Testis (tissue), 2 donors: ENCODE measurements at regions not wholly inside any gene's neighbourhood (a gene's known extent, or its start where the extent isn't known, plus 50 kb on each side); places are given as distances from the start of the nearest gene placed in this dataset.

ENCODE experiments used
- DNase-seq: peaks from one replicate; pipeline ENCODE4 v3.0.0-alpha.2; 2019
- H3K27ac ChIP-seq, 2 donors: fragments of 200-600 bp; sonication (generic); one replicate each; pipeline ENCODE4 v1.5.1; 2019
- H3K27me3 ChIP-seq: fragments of 200-600 bp; sonication (generic); one replicate; pipeline ENCODE4 v1.5.1; 2019
- H3K36me3 ChIP-seq: fragments of 200-600 bp; sonication (generic); one replicate; pipeline ENCODE4 v1.5.1; 2017; ENCODE audit warnings: low read depth; ENCODE audit errors: missing control alignments
- H3K4me1 ChIP-seq: fragments of 200-600 bp; sonication (generic); one replicate; pipeline ENCODE4 v1.5.1; 2019
- H3K4me3 ChIP-seq, 2 donors: fragments of 200-600 bp; sonication (generic); one replicate each; pipeline ENCODE4 v1.5.1; 2017 to 2019
- H3K9me3 ChIP-seq: fragments of 200-600 bp; sonication (generic); one replicate; pipeline ENCODE4 v1.5.1; 2017
- POLR2A ChIP-seq: fragments of 450-650 bp; IDR thresholded peaks from one replicate; pipeline ENCODE4 v1.6.1; 2017; ENCODE audit warnings: antibody characterized with exemption, mild to moderate bottlenecking, moderate library complexity
- WGBS, 2 donors: methylation state at CpG; one replicate each; pipeline ENCODE4 v1.1.5; 2018; 5-methylcytosine and 5-hydroxymethylcytosine counted together
- intact Hi-C: fragments of 100-400 bp; cut with DNase I; formaldehyde crosslinking; loops from one replicate; pipeline ENCODE4 v1.15.1; 2023; ENCODE audit warnings: low total_unique reads
- TF ChIP-seq, protein P1 (sequence below), 3 experiments: fragments of 450-650 bp in 2 of 3; fragments of 200-600 bp in 1 of 3; sonication (generic) in 1 of 3; IDR thresholded peaks; one replicate each; pipeline ENCODE4 v1.5.1; 2016 to 2019; ENCODE audit warnings: antibody characterized with exemption in 3 of 3, mild to moderate bottlenecking in 2 of 3, moderate library complexity in 1 of 3

DNA sequence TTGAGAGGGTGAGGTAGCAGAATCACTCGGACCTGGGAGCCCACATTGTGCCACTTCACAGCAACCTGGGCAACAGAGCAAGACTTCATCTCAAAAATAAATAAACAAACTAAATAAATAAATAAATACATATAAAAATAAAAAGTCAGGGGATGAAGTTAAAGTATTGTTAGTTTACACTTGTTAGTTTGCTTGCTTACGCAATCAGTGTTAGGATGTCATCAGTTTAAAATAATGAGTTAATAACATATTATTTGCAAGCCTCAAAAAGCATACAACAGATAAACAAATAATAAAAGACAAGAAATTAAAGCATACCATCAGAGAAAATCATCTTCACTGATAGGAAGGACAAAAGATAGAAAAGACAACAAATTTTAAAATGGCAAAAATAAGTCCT lies 891.1 kb upstream of the PCDH7 start:
- Histone ChIP-seq H3K4me3 (no peak overlapping the region), H3K27ac (no peak overlapping the region), H3K27me3 (no peaks in the 10 kb centered on the region), H3K9me3 (no peaks in the 10 kb centered on the region), H3K4me1 (no peaks in the 10 kb centered on the region), H3K36me3 (no peaks in the 10 kb centered on the region)
- TF ChIP-seq, protein P1, sequence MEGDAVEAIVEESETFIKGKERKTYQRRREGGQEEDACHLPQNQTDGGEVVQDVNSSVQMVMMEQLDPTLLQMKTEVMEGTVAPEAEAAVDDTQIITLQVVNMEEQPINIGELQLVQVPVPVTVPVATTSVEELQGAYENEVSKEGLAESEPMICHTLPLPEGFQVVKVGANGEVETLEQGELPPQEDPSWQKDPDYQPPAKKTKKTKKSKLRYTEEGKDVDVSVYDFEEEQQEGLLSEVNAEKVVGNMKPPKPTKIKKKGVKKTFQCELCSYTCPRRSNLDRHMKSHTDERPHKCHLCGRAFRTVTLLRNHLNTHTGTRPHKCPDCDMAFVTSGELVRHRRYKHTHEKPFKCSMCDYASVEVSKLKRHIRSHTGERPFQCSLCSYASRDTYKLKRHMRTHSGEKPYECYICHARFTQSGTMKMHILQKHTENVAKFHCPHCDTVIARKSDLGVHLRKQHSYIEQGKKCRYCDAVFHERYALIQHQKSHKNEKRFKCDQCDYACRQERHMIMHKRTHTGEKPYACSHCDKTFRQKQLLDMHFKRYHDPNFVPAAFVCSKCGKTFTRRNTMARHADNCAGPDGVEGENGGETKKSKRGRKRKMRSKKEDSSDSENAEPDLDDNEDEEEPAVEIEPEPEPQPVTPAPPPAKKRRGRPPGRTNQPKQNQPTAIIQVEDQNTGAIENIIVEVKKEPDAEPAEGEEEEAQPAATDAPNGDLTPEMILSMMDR (IDR thresholded peaks at IDR 0.05) = no peak
- TF ChIP-seq POLR2A = no peak
- 84 to 88% methylated on average over 2 of the region's 2 CpGs for WGBS, 2 donors
- intact Hi-C loops = no loop called here
- no peak for DNase-seq

DNA sequence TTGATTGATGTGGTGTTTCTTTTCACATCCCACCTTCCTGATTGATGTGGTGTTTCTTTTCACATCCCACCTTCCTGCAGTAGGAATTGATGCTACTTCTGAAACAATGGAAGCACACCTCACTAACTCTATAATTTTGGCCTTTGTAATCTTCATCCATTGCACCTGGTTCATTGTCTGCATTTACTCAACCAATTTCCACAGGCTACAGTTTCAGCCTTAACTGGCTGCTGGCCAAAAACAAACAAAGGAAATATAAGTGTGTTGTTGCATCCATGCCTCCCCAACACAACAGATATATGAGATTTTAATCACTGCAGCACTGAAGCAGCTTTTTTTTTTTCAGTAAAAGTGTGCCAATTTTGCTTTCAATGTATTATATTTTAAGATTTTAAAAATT lies 867.6 kb upstream of the PCDH7 start:
- Histone ChIP-seq H3K4me1 (no peaks in the 10 kb centered on the region), H3K4me3 (no peak overlapping the region), H3K36me3 (no peaks in the 10 kb centered on the region), H3K27me3 (no peaks in the 10 kb centered on the region), H3K27ac (no peak overlapping the region), H3K9me3 (no peaks in the 10 kb centered on the region)
- TF ChIP-seq, protein P1 (IDR thresholded peaks at IDR 0.05) = no peak
- DNase-seq = no peak
- intact Hi-C loops = no loop called here

GRCh38 chr4:29853833-29854232 lies 866.3 kb upstream of the PCDH7 start:
- intact Hi-C loops = no loop called here
- no peaks in the 10 kb centered on the region for H3K36me3 ChIP-seq
- TF ChIP-seq POLR2A = no peak
- TF ChIP-seq, protein P1 (IDR thresholded peaks at IDR 0.05) = no peak
- H3K4me3 ChIP-seq = no peak overlapping the region
- H3K9me3 ChIP-seq = no peaks in the 10 kb centered on the region
- no peak for DNase-seq
- H3K27me3 ChIP-seq = no peaks in the 10 kb centered on the region
- WGBS, 2 donors = 70 to 72% methylated on average over 2 of the region's 2 CpGs
- H3K4me1 ChIP-seq = no peaks in the 10 kb centered on the region
- no peak overlapping the region for H3K27ac ChIP-seq

GRCh38 chr4:29861307-29861706 lies 858.9 kb upstream of the PCDH7 start:
- 76 to 81% methylated on average over 1 of the region's 1 CpG for WGBS, 2 donors
- Histone ChIP-seq H3K4me1 (no peaks in the 10 kb centered on the region), H3K36me3 (no peaks in the 10 kb centered on the region), H3K9me3 (no peaks in the 10 kb centered on the region), H3K4me3 (no peak overlapping the region), H3K27me3 (no peaks in the 10 kb centered on the region), H3K27ac (no peak overlapping the region)
- intact Hi-C loops = no loop called here
- TF ChIP-seq, protein P1 (IDR thresholded peaks at IDR 0.05) = no peak
- no peak for DNase-seq

DNA sequence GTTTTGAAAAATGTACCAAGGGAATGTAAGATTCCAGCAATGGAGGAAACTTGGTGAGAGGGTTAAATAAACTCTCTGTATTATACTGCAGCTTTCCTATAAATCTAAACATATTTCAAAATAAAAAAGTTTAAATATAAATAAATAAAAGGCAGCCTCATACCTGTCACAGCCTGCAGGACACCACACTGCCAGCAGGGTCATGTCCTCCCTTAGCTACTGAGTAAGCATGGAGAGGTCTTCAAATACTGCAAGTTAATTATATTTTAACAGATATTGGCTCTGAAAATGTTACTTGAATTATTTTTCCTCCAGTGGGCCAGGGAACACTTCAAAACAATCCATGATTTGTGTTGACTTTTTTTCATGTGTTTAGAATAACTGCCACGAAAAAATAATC lies 852.8 kb upstream of the PCDH7 start:
- H3K36me3 ChIP-seq = no peaks in the 10 kb centered on the region
- no peak overlapping the region for H3K27ac ChIP-seq
- 26 to 37% methylated on average over 1 of the region's 1 CpG for WGBS, 2 donors
- no peak for DNase-seq
- H3K4me1 ChIP-seq = no peaks in the 10 kb centered on the region
- no peaks in the 10 kb centered on the region for H3K9me3 ChIP-seq
- H3K27me3 ChIP-seq = no peaks in the 10 kb centered on the region
- no peak for TF ChIP-seq POLR2A
- TF ChIP-seq, protein P1 (IDR thresholded peaks at IDR 0.05) = no peak
- H3K4me3 ChIP-seq = no peak overlapping the region
- intact Hi-C loops = no loop called here
